Cardiac fibroblast (primary cell): ENCODE measurements at regions not wholly inside any gene's neighbourhood (a gene's known extent, or its start where the extent isn't known, plus 50 kb on each side); places are given as distances from the start of the nearest gene placed in this dataset.

Experiments used
- DNase-seq, 2 donors: peaks; one replicate each; pipeline versions ENCODE4 v3.0.0 to v3.0.0-alpha.2; 2010; ENCODE audit warnings: low read depth in 2 of 2
- H3K4me3 ChIP-seq, 2 donors: replicated peaks in 1 of 2; 1 replicate in 1 of 2; 2 replicates in 1 of 2; pipeline ENCODE4 v1.5.1; 2011; ENCODE audit warnings: low read depth in 2 of 2, low read length in 2 of 2, mild to moderate bottlenecking in 2 of 2, moderate library complexity in 1 of 2
- CTCF ChIP-seq: IDR thresholded peaks from one replicate; pipeline ENCODE4 v1.5.1; 2011; ENCODE audit warnings: low read depth, mild to moderate bottlenecking, low read length, inconsistent platforms

- DNase-seq = peak; percentile 30 to 37
- TF ChIP-seq CTCF = no peak
- no peak overlapping the region for H3K4me3 ChIP-seq
These were observed 504.5 kb downstream of the NR2F1-AS1 start for GRCh38 chr5:93076566-93076965.

- H3K4me3 ChIP-seq = no peak overlapping the region
- TF ChIP-seq CTCF = no peak
- DNase-seq = peak in 1 of 2 donors; percentile 65
These were observed 504.9 kb downstream of the NR2F1-AS1 start for GRCh38 chr5:93076096-93076495.

GRCh38 chr5:93073547-93073946 is 507.5 kb downstream of the NR2F1-AS1 start:
- no peak for DNase-seq
- H3K4me3 ChIP-seq = no peak overlapping the region
- no peak for TF ChIP-seq CTCF

GRCh38 chr5:93072831-93073459 is 508.1 kb downstream of the NR2F1-AS1 start:
- no peak for TF ChIP-seq CTCF
- no peak overlapping the region for H3K4me3 ChIP-seq
- peak; percentile 59 to 69 for DNase-seq

- DNase-seq = no peak
- no peak overlapping the region for H3K4me3 ChIP-seq
- no peak for TF ChIP-seq CTCF
These were observed 509.3 kb downstream of the NR2F1-AS1 start for GRCh38 chr5:93071710-93072109.

- no peak overlapping the region for H3K4me3 ChIP-seq
- DNase-seq = no peak
- no peak for TF ChIP-seq CTCF
These were observed 510.1 kb downstream of the NR2F1-AS1 start for GRCh38 chr5:93070938-93071337.

GRCh38 chr5:93069276-93069675 is 511.7 kb downstream of the NR2F1-AS1 start:
- no peak overlapping the region for H3K4me3 ChIP-seq
- TF ChIP-seq CTCF = no peak
- DNase-seq = no peak
